HG02870 (cell line): ENCODE measurements at regions not wholly inside any gene's neighbourhood (a gene's known extent, or its start where the extent isn't known, plus 50 kb on each side); places are given as distances from the start of the nearest gene placed in this dataset.

Experiments
- ATAC-seq: cut with Tn5 transposase; IDR thresholded peaks from one replicate; pipeline ENCODE4 v1.9.1; 2021; ENCODE audit warnings: mild to moderate bottlenecking, moderate library complexity; ENCODE audit not compliant: unreplicated experiment

DNA sequence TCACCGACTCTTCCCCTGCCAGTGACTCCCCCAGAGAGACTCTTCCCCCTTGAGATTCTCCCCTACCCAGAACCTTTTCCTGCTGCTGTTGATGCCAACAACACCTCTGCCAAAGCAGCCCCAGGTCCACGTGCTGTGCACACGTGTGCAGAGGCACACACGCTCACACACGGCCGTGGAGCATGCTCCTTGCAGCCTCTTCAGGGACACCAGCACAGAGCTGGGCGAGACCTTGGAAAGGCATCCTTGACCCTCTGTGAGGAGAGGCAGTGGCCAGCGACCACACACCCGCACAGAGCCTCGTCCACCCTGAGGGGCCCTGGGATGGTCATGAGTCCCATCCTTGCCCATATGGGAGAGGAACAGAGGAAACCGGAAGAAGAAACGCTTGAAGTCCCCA lies 181.9 kb downstream of the RBFOX3 start:
- no peak for ATAC-seq

DNA sequence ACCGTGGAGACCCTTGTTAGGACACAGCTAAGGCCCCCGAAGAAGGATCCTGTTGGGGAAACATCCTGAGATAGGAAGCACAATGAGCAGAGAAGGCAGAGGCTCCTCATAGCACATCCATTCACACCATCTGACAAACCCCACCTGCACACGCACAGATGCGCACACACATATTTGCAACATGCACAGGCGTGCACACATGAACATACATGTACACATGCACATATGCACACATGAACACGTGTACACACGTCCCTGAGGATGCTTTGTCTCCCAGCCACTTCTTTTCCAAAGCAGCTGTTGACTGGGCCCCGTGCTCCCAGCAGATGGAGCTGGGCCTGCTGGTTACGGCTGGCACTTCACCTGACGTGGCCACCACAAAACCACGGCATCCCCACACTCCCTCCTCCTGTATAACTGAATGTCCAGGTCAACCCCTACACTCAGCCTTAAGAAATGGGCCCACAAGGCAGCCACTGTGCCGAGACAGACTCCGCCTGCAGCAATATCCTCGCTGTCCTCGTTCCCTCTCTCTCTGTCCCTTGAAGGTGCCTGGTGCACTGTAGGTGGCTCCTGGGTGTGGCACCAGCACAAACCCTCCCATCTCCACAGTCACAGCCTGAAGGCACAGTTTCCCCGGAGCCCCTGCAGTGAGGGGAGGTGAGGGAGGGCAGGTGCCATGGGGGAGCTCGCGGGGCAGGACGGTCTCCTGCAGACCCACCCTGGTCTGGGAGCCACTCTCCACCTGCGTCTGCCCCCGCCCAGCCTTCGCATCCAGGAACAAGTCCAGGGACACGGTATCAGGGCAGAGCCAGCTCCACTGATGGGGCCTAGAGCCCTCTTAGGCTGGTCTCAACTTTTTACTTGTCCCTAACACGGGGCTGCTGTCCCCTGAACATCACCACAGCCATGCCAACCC lies 183.0 kb downstream of the RBFOX3 start:
- ATAC-seq, result no peak

DNA sequence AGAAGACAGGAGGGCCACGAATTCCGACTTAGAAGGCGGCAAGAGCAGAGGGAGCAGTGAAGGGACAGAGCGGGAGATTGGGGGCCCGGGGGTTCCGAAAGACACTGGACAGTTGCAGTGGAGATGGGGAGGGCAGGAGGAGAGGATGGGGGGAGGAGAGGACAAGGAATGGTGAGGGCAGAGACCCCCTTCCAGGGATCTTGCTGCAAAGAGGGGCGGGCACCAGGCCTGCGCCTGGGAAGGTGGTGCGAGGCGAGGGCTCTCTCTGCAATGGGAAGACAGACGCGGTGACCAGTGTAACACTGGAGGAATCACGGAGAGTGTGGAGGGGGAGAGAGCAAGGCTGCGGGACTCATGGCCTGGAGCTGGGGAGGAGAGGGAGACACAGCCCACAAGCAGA lies 185.2 kb downstream of the RBFOX3 start:
- ATAC-seq, result no peak

DNA sequence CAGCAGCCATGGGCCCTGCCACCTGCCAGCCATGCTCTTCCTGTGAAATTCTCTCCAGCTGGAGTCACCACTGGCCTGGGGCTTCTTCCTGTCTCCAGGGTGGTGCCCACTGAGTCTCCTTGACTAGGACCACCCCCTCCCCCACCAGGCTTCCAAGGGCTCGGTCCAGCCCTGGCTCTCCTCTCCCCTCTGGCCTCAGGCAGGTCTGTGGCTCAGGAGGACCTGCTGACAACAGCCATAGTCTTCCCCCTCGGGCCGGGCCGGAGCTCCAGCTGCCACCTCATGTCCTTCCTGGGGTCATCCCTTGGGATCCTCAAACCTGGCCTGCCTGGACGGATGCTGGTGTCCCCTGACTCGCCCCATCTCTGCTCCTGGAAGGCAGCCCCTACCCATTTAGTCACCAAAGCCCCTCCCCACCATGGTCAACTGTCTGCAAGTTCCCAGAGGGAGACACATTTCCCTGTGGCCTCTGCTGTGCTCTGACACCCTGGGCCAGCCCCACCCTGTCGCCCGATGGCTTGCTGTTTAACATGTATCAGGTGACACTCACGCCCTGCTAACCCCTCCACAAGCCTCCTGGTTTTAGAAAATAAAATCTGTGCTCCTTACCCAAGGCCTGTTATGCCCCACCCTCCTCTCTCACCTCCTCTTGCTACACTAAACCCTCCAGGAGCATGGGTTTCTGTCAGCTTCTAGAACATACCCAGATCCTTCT lies 186.2 kb downstream of the RBFOX3 start:
- ATAC-seq, result no peak

DNA sequence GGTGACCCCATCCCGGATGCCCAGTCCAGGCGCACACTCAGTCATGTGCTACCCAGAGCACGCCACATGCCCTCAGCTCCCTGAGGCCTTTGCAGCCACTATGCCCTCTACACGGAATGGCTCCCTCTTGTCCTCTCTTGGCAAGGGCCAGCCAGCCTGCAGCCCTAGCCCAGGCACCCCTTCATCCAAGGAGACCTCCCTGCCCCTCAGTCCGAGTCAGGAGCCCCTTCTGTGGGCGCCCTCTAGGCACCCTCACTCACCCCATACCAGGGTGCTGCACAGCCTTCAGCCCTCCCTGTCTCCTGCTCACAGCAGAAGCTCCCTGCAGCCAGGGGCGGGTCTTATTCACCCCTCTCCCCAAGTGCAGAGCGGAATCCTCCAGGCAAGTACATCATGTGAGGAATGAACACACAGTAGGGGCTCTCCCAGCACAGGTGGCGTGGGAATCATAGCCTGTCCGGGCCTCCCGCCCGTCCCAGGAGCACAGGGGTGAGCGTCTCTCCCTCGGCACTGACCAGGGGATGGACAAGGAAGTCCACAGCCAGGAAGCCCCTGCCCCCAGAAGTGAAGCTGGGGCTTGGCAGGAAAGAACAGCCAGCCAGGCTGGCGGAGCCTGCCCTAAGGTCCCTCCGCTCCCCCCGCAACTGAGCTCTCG lies 186.9 kb downstream of the RBFOX3 start:
- no peak for ATAC-seq

DNA sequence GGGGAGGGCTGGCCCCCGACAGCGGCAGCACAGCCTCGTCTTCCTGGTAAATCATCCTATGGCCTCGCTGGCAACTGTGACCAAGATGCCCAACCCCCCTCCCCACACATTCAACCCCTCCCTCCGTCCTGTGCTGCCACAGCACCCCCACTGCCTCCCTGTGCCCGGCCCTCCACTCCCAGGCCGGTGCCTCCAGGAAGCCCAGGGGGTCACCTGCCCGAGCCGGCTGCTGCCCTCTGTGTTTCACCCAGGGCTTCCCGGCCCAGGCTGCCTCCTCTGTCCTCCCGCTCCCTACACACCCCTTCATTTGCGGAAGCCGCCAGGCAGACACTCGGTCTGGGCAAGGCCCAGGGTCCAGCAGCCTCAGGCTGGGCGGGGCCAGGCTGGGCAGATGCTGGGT lies 188.6 kb downstream of the RBFOX3 start:
- ATAC-seq, result no peak

DNA sequence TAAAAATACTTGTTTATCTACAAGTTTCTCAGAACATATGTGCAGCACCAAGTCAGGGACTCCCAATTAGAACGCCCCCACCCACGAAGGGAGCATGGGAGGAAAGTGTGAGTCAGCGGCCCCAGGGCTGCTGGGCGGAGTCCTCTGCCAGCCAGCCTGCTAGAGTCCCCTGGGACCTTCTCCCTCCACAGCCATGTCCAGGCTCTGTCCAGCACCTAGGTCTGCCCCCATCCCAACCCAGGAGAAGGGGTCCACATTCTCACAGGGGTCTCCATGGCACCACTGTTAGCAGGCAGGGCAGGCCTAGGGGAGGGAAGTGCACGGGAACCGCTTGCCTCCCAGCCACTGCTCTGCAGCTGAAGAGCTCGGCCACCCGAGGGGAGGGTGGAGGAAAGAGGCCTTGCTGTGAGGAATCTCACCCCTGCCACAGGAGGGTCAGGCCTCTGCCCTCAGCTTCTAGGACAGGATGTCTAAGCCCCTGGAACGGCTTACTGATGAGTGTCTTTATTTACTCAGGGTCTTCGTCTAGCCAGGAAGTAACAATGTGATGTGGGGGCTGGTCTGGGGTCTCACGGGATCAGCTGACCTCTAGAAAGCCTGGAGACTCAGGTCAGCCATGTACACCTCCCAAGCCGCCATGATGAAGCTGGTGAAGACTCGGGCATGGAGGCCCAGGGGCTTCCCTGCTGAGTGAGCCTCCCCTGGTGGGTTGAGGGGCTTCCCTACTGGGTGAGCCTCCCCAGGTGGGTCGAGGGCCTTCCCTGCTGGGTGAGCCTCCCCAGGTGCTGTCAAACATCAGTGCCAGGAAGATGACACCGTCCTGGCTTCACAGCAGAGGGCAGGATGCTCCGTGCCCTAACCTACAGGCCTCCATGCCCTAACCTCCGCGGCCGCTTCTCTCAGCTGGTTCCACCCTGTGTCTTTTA lies 190.3 kb downstream of the RBFOX3 start:
- ATAC-seq, result no peak

DNA sequence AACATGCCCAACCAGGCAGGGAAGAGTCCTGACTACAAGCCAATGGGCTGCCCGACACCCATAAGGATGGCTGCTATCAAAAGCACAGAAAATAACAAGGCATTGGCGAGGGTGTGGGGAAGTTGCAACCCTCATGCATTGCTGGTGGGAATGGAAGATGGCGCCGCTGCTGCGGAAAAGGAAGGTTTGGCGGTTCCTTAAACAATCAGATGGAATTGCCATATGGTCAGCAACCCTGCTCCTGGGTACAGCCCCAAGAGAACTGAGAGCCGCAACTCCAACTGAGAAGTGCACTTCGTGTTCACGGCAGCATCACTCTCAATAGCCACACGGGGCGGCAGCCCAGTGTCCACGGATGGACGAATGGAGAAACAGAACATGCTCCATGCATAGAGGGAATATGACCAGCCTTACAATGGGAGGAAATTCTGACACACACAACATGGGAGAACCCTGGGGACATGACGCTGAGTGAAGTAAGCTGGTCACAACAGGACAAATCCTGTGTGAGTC lies 193.3 kb downstream of the RBFOX3 start:
- ATAC-seq, result no peak

DNA sequence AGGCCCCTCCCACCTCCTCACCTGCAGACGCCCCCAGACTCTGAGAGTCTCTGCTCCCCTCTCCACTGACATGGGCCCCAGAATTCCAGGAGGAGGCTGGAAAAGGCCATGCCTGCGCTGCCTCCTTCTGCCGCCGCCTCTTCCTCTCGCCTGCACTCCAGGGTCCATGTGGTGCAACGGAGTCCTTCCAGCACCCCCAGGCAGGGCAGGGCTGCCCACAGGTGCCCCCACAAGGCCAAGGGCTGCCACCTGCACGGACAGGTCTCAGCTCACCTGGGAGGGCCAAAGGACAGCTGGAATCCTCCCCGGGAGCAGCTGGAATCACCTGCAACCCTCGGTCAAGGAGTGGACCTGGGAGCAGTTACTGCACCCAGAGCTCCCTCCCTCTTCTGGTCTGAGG lies 194.9 kb downstream of the RBFOX3 start:
- no peak for ATAC-seq

DNA sequence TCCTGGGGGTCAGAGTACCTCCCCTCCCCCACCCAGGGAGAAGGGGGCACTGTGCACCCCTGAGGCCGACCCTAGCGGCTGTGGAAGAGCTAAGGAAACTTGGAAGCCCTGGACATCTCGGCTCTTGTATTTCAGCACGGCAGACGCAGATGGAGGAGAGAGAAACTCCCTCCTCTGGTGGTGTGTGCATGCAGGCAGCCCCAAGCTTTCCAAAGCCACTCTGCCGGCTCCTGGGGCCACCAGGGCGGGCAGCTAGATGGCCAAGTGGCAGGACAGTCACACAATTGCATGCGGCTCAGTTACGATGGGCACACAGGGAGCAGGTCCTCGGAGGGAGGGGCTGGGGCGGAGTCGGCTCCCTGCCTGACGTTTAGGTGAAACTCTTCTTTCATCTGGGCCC lies 195.5 kb downstream of the RBFOX3 start:
- ATAC-seq, result no peak

DNA sequence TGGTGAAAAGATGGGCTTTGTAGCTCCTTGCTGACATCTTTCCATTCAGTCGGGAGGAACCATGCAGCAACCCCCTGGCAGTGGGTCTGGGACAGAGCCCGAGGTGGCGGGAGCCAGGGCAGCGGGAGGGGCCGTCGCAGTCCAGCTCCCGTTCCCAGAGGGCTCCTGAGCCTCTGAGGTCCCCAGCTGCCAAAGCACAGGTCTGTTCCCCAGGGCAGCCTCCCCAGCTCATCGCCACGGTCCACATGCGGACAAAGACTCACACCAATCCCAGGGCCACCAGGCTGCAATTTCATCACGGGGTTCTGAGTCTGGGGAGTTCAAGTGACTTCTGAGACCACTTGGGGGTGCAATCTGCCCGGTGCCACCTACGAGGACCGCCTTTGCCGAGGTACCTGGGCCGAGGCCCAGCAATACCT lies 196.0 kb downstream of the RBFOX3 start:
- ATAC-seq, result no peak

DNA sequence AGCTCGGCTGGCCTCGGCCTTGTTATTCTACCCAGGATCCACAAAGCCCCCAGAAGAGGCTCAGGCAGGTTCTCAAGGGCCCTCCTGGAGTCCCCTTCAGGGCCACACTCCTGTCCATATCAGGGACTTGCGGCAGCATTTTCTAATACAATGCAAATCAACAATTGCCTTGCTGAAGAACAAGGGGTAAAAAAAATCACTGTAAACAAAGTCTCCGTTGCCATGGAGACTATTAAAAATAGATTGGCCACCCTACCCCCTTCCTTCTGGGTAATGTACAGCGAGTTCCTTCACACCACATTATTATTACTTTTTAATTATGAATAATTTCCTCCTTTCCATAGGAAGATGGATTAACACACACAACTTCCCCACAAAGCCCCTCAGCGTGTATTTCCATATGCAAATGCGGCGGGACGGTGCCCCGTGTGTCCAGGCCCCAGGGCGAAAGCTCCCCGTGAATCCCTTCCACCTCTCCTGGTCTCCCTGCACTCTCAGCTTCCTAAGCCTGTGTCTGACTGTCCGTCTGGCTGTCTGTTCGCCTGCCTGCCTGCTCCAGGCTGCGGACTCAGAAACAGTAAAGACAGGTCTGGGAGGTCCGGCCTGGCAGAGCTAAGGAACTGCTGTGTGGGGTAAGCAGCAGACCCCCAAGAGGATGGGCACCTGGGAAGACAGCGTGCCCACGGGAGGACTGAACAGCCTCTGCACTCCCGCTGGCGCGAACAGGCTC lies 196.6 kb downstream of the RBFOX3 start:
- ATAC-seq, result no peak

DNA sequence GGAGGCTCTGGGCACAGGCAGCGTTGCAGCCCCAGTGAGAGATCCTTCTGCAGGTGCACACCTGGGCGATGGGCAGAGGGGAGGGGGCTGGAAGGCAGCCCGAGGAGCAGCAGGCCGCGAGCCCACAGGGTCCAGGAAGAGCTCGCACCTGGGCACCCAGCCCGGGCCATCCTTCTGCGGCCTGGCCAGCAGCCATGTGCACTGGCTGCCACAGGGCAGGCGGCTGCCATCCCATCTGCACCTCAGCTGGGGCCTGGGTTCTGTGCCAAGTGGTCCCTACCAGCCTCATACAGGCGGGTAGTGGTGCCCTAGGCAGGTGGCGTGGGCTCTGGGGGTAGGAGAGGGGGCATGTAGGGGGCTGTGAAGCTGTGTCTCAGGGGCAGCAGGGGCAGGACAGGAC lies 197.2 kb downstream of the RBFOX3 start:
- ATAC-seq, result no peak

DNA sequence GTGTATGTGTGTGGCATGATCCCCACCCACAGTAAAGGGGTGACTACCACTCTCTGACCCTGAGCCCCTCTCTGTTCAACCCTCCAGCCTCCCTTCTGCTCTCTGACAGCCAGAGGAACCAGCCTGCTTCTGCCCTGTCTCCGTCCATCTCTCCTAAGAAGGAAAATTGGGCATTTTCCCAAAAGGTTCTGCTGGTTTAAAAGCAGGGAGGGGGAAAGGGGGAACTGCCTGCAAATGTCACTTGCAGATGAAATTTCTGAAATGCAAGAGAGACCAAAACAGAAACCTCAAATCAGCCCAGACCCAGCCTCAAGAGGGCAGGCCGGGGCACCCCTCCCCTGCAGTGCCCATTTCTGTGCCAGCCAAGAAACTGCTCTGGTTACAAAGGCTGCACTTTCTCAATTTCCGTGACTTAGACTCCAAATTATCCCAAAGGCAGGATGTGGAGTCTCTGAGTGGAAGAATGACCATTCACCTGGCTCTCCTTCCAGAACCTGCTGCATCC lies 197.9 kb downstream of the RBFOX3 start:
- no peak for ATAC-seq

DNA sequence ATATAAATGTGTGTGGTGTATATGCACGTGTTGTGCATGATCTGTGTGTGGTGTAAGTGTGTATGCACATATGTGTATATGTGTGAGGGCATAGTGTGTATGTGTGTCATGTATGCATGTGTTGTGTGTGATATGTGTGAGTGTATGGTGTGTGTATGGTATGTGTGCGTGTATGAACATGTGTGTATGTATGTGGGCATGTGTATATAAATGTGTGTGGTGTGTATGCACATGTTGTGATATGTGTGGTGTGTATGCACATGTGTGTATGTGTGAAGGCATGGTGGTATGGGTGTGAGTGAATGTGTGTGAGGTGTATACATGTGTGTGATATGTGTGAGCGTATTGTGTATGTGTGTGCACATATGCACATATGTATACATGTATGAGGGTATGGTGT lies 198.7 kb downstream of the RBFOX3 start:
- no peak for ATAC-seq

DNA sequence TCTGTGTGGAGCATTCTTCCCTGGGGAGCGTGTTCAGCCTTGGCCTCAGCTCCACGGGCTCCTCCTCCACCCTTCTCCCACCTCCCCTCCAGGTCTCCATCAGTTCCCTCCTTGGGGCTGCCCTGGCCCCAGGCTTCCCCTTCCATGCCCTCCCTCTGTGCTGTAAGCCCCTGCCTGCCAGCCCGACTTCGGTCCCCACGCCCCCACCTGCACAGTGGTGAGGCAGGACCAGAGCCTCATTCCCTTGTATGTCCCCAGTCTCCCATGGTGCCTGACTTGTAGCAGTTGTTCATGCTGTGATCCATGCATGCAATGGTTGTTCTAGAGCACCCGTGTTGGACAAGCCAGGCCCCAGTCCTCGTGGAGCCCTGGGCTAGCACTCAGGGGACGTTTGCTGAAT lies 199.4 kb downstream of the RBFOX3 start:
- no peak for ATAC-seq

DNA sequence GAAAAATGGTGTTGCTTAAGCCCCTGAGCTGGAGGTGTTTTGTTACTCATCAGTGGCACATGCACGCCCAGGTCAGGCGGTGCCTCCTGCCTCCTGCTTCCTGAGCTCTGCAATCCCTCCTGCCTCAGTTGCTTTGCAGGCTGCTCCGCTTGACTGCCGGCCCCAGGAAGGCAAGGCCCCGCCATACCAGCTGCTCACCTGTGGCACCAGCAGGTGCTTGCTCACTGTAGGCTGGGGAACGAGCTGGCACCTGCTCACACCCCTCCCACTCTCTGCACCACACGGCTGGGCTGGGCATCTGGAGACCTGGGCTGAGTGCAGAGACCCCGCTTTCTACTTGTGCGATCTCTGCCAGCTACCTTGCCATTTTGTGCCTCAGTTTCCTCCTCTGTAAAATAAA lies 200.2 kb downstream of the RBFOX3 start:
- ATAC-seq, result no peak

DNA sequence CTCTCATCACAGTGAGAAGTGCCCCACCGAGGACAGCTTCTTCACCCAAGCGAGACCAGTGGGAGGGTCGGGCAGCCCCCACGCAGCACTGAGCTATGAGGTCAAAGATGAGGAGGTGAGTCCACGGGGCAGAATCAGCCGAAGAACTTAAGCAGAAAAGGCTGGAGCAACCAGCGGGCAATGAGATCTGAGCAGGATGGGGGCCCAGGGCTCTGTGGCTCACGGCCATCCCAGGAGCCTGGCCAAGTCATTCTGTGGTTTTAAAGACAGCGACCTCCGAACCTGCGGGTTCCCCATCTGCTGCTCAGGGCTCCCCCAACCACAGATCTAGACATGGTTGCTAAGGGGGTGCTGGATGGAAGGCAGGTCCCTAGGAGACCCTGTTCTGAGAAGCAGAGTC lies 202.6 kb downstream of the RBFOX3 start:
- no peak for ATAC-seq

DNA sequence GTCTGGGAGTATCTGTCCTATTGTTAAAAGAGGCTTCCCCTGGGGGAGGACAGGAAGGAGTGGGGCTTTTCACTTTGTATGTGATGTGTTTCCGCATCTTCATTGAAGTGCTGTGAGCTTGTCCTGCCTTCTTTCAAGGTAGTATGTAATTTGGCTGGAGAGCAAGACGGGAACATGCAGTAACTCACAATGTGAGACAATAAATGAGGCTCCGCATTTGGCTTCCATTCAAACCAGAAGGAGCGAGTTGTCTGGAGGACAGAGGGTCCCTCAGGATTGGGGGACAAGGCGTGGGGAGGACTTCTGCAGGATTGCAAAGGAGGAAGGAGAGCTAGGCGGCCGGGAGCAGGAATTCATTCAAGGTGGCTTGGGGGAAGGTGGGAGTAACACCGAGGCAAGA lies 203.5 kb downstream of the RBFOX3 start:
- no peak for ATAC-seq

DNA sequence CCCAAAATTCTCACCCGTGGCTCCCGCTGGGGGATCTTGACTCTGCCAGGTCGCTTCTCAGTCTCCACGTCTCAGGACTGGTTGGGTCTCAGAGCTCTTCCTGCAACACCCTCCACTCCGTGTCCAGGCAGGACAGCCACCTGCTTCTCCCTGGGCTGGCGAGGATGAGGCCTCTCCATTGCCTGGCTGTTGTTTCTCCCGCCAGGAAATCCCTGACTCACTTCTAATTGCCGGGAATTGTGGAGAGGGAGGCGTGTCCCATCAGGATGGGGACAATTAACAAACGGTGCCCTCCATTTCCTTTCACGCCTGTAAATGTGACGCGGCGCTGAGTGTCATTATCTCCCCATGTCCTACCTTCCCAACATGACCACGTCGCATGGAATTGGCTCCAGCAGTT lies 204.5 kb downstream of the RBFOX3 start:
- ATAC-seq, result no peak
